ENCODE measurements at regions not wholly inside any gene's neighbourhood (a gene's known extent, or its start where the extent isn't known, plus 50 kb on each side); places are given as distances from the start of the nearest gene placed in this dataset.

DNA sequence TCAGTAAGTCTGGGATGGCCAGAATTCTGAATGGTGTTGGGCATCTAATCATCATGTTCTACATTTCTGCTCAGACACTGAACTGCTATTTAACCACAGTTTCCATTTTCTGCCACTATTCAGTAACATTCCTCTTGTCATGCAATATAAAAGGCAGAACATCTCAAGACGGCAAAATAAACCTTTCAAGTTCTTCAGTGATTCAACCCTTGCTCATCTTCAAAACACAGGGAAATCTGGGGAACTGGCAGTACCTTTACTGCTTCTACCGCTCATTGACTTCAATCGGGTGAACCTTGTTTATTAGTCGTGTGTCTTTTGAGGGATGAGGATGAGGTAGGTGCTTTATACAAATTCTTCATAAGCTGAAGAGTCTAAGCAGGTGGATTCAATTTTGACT lies 184.7 kb upstream of the ANK3 start:
- TF ChIP-seq, protein P1, sequence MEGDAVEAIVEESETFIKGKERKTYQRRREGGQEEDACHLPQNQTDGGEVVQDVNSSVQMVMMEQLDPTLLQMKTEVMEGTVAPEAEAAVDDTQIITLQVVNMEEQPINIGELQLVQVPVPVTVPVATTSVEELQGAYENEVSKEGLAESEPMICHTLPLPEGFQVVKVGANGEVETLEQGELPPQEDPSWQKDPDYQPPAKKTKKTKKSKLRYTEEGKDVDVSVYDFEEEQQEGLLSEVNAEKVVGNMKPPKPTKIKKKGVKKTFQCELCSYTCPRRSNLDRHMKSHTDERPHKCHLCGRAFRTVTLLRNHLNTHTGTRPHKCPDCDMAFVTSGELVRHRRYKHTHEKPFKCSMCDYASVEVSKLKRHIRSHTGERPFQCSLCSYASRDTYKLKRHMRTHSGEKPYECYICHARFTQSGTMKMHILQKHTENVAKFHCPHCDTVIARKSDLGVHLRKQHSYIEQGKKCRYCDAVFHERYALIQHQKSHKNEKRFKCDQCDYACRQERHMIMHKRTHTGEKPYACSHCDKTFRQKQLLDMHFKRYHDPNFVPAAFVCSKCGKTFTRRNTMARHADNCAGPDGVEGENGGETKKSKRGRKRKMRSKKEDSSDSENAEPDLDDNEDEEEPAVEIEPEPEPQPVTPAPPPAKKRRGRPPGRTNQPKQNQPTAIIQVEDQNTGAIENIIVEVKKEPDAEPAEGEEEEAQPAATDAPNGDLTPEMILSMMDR (IDR thresholded peaks at IDR 0.05), result no peak
- no peak for TF ChIP-seq POLR2A (IDR thresholded peaks at IDR 0.05)
